ENCODE measurements at regions not wholly inside any gene's neighbourhood (a gene's known extent, or its start where the extent isn't known, plus 50 kb on each side); places are given as distances from the start of the nearest gene placed in this dataset.

GRCh38 chr9:118643118-118643517 is 726.1 kb downstream of the BRINP1 start:
- no peak for TF ChIP-seq CTCF (IDR thresholded peaks at IDR 0.05; ENCODE audit: low read depth, low read length, missing control alignments)
- no peak for DNase-seq (ENCODE audit: low read depth)
- H3K4me3 ChIP-seq (ENCODE audit: low read depth, low read length), result no peak overlapping the region

- TF ChIP-seq CTCF (IDR thresholded peaks at IDR 0.05; ENCODE audit: low read depth, low read length, missing control alignments), result no peak
- no peak overlapping the region for H3K4me3 ChIP-seq (ENCODE audit: low read depth, low read length)
- DNase-seq (ENCODE audit: low read depth), result no peak
Measured at GRCh38 chr9:118644066-118644465, 725.2 kb downstream of the BRINP1 start.

- H3K4me3 ChIP-seq (ENCODE audit: low read depth, low read length), result no peak overlapping the region
- no peak for DNase-seq (ENCODE audit: low read depth)
- TF ChIP-seq CTCF (IDR thresholded peaks at IDR 0.05; ENCODE audit: low read depth, low read length, missing control alignments), result no peak
Measured at GRCh38 chr9:118647331-118647730, 721.9 kb downstream of the BRINP1 start.

- H3K4me3 ChIP-seq (ENCODE audit: low read depth, low read length), result no peak overlapping the region
- no peak for TF ChIP-seq CTCF (IDR thresholded peaks at IDR 0.05; ENCODE audit: low read depth, low read length, missing control alignments)
- no peak for DNase-seq (ENCODE audit: low read depth)
Measured at GRCh38 chr9:118650417-118650816, 718.8 kb downstream of the BRINP1 start.

- no peak for TF ChIP-seq CTCF (IDR thresholded peaks at IDR 0.05; ENCODE audit: low read depth, low read length, missing control alignments)
- H3K4me3 ChIP-seq (ENCODE audit: low read depth, low read length), result no peak overlapping the region
- DNase-seq (ENCODE audit: low read depth), result no peak
Measured at GRCh38 chr9:118651511-118651910, 717.7 kb downstream of the BRINP1 start.

- DNase-seq (ENCODE audit: low read depth), result no peak
- no peak overlapping the region for H3K4me3 ChIP-seq (ENCODE audit: low read depth, low read length)
- TF ChIP-seq CTCF (IDR thresholded peaks at IDR 0.05; ENCODE audit: low read depth, low read length, missing control alignments), result no peak
Measured at GRCh38 chr9:118652258-118652657, 717.0 kb downstream of the BRINP1 start.

GRCh38 chr9:118652912-118653311 is 716.3 kb downstream of the BRINP1 start:
- DNase-seq (ENCODE audit: low read depth), result no peak
- H3K4me3 ChIP-seq (ENCODE audit: low read depth, low read length), result no peak overlapping the region
- no peak for TF ChIP-seq CTCF (IDR thresholded peaks at IDR 0.05; ENCODE audit: low read depth, low read length, missing control alignments)
